Activated naive CD8-positive, alpha-beta T cell treated with anti-CD3 and anti-CD28 coated beads, Interleukin-2, amount 50 U/mL, for 16 hours (primary cell): ENCODE measurements at regions not wholly inside any gene's neighbourhood (a gene's known extent, or its start where the extent isn't known, plus 50 kb on each side); places are given as distances from the start of the nearest gene placed in this dataset.

ENCODE experiments used
- DNase-seq: peaks from one replicate; pipeline ENCODE4 v3.0.0-alpha.2; 2020; ENCODE audit warnings: low read depth, low spot score

- DNase-seq: no peak
These were observed 276.2 kb upstream of the RTL1 start for GRCh38 chr14:101179691-101180211.

- DNase-seq: no peak
These were observed 278.2 kb upstream of the RTL1 start for GRCh38 chr14:101181446-101182313.

- no peak for DNase-seq
These were observed 279.0 kb upstream of the RTL1 start for GRCh38 chr14:101182476-101182875.

- DNase-seq: no peak
These were observed 280.0 kb upstream of the RTL1 start for GRCh38 chr14:101183376-101184103.

GRCh38 chr14:101184104-101184455 lies 280.6 kb upstream of the RTL1 start:
- DNase-seq: no peak

GRCh38 chr14:101184572-101184971 lies 281.1 kb upstream of the RTL1 start:
- DNase-seq: no peak

GRCh38 chr14:101185073-101185835 lies 281.7 kb upstream of the RTL1 start:
- no peak for DNase-seq

- DNase-seq: no peak
These were observed 282.4 kb upstream of the RTL1 start for GRCh38 chr14:101185946-101186345.

- no peak for DNase-seq
These were observed 283.0 kb upstream of the RTL1 start for GRCh38 chr14:101186544-101186943.

GRCh38 chr14:101186992-101187815 lies 283.7 kb upstream of the RTL1 start:
- no peak for DNase-seq

GRCh38 chr14:101187816-101188570 lies 284.5 kb upstream of the RTL1 start:
- DNase-seq: no peak

- DNase-seq: no peak
These were observed 285.0 kb upstream of the RTL1 start for GRCh38 chr14:101188571-101188915.

GRCh38 chr14:101189266-101189665 lies 285.7 kb upstream of the RTL1 start:
- no peak for DNase-seq

- DNase-seq: no peak
These were observed 286.5 kb upstream of the RTL1 start for GRCh38 chr14:101189962-101190560.

GRCh38 chr14:101191101-101191720 lies 287.7 kb upstream of the RTL1 start:
- DNase-seq: no peak

GRCh38 chr14:101191721-101192660 lies 288.5 kb upstream of the RTL1 start:
- no peak for DNase-seq

- DNase-seq: no peak
These were observed 289.1 kb upstream of the RTL1 start for GRCh38 chr14:101192661-101193000.

- DNase-seq: no peak
These were observed 289.8 kb upstream of the RTL1 start for GRCh38 chr14:101193106-101193844.
